C4-2B (cell line): ENCODE measurements at regions not wholly inside any gene's neighbourhood (a gene's known extent, or its start where the extent isn't known, plus 50 kb on each side); places are given as distances from the start of the nearest gene placed in this dataset.
A peak's percentile ranks its signal among the peaks of the same experiment; 100 is the strongest.
"Not testable (repeated sequence)": the region's sequence is repeated elsewhere in the genome, so short reads cannot be mapped to it uniquely, and the experiment has no call there.

ENCODE experiments used
- H3K27ac ChIP-seq: fragments of 450-650 bp; 2 replicates; pipeline ENCODE4 v1.5.1; 2017
- CTCF ChIP-seq: fragments of 450-650 bp; conservative IDR thresholded peaks from 2 replicates; pipeline ENCODE4 v1.5.1; 2017; ENCODE audit warnings: mild to moderate bottlenecking

GRCh38 chrX:89350024-89350423 lies 571.7 kb upstream of the TGIF2LX start:
- H3K27ac ChIP-seq = not testable (repeated sequence)
- TF ChIP-seq CTCF = peak; percentile 34

- not testable (repeated sequence) for H3K27ac ChIP-seq
Observed at GRCh38 chrX:89369904-89370303, 551.8 kb upstream of the TGIF2LX start.

GRCh38 chrX:89393004-89393403 lies 528.7 kb upstream of the TGIF2LX start:
- H3K27ac ChIP-seq = not testable (repeated sequence)

GRCh38 chrX:89402818-89403217 lies 518.9 kb upstream of the TGIF2LX start:
- H3K27ac ChIP-seq = not testable (repeated sequence)

GRCh38 chrX:89405148-89405547 lies 516.6 kb upstream of the TGIF2LX start:
- H3K27ac ChIP-seq = not testable (repeated sequence)
- TF ChIP-seq CTCF = 0 out of 2 replicates have a peak, but pooled peaks have one; percentile 4

- H3K27ac ChIP-seq = not testable (repeated sequence)
Observed at GRCh38 chrX:89416930-89417329, 504.8 kb upstream of the TGIF2LX start.

GRCh38 chrX:89432652-89433231 lies 489.0 kb upstream of the TGIF2LX start:
- not testable (repeated sequence) for H3K27ac ChIP-seq
